ENCODE measurements at regions not wholly inside any gene's neighbourhood (a gene's known extent, or its start where the extent isn't known, plus 50 kb on each side); places are given as distances from the start of the nearest gene placed in this dataset.
"Not testable (repeated sequence)": the region's sequence is repeated elsewhere in the genome, so short reads cannot be mapped to it uniquely, and the experiment has no call there.

GRCh38 chrX:122087341-122087740 is 1039.9 kb downstream of the GLUD2 start:
- no peak overlapping the region for H3K27ac Mint-ChIP-seq
- no peaks in the 10 kb centered on the region for H3K36me3 Mint-ChIP-seq (ENCODE audit: low read depth)
- no peak overlapping the region for H3K4me3 Mint-ChIP-seq
- no peaks in the 10 kb centered on the region for H3K9me3 Mint-ChIP-seq
- H3K27me3 Mint-ChIP-seq: no peaks in the 10 kb centered on the region
- H3K4me1 Mint-ChIP-seq (ENCODE audit: low read depth): no peaks in the 10 kb centered on the region

- Mint-ChIP-seq H3K27ac (no peak overlapping the region), H3K4me3 (no peak overlapping the region), H3K36me3 (ENCODE audit: low read depth) (no peaks in the 10 kb centered on the region), H3K4me1 (ENCODE audit: low read depth) (no peaks in the 10 kb centered on the region), H3K27me3 (no peaks in the 10 kb centered on the region), H3K9me3 (no peaks in the 10 kb centered on the region)
Measured at GRCh38 chrX:122091571-122091970, 1044.2 kb downstream of the GLUD2 start.

- Mint-ChIP-seq H3K9me3 (no peaks in the 10 kb centered on the region), H3K4me3 (no peak overlapping the region), H3K27me3 (no peaks in the 10 kb centered on the region), H3K36me3 (ENCODE audit: low read depth) (no peaks in the 10 kb centered on the region), H3K27ac (no peak overlapping the region), H3K4me1 (ENCODE audit: low read depth) (no peaks in the 10 kb centered on the region)
Measured at GRCh38 chrX:122092360-122092759, 1045.0 kb downstream of the GLUD2 start.

- Mint-ChIP-seq H3K9me3 (no peaks in the 10 kb centered on the region), H3K27me3 (no peaks in the 10 kb centered on the region), H3K4me1 (ENCODE audit: low read depth) (no peaks in the 10 kb centered on the region), H3K27ac (no peak overlapping the region), H3K4me3 (no peak overlapping the region), H3K36me3 (ENCODE audit: low read depth) (no peaks in the 10 kb centered on the region)
Measured at GRCh38 chrX:122092978-122093377, 1045.6 kb downstream of the GLUD2 start.

- no peaks in the 10 kb centered on the region for H3K9me3 Mint-ChIP-seq
- H3K27me3 Mint-ChIP-seq: no peaks in the 10 kb centered on the region
- no peaks in the 10 kb centered on the region for H3K36me3 Mint-ChIP-seq (ENCODE audit: low read depth)
- no peak overlapping the region for H3K4me3 Mint-ChIP-seq
- no peaks in the 10 kb centered on the region for H3K4me1 Mint-ChIP-seq (ENCODE audit: low read depth)
- H3K27ac Mint-ChIP-seq: no peak overlapping the region
Measured at GRCh38 chrX:122094611-122095010, 1047.2 kb downstream of the GLUD2 start.

GRCh38 chrX:122113376-122113775 is 1066.0 kb downstream of the GLUD2 start:
- Mint-ChIP-seq H3K4me1 (ENCODE audit: low read depth) (no peaks in the 10 kb centered on the region), H3K4me3 (no peak overlapping the region), H3K9me3 (peaks cover 3% of the 10 kb centered on the region), H3K36me3 (ENCODE audit: low read depth) (no peaks in the 10 kb centered on the region), H3K27me3 (no peaks in the 10 kb centered on the region), H3K27ac (no peak overlapping the region)

- Mint-ChIP-seq H3K9me3 (peaks cover 3% of the 10 kb centered on the region), H3K4me3 (no peak overlapping the region), H3K27me3 (no peaks in the 10 kb centered on the region), H3K36me3 (ENCODE audit: low read depth) (no peaks in the 10 kb centered on the region), H3K4me1 (ENCODE audit: low read depth) (no peaks in the 10 kb centered on the region), H3K27ac (no peak overlapping the region)
Measured at GRCh38 chrX:122113896-122114295, 1066.5 kb downstream of the GLUD2 start.

- Mint-ChIP-seq H3K4me3 (no peak overlapping the region), H3K4me1 (ENCODE audit: low read depth) (no peaks in the 10 kb centered on the region), H3K27me3 (no peaks in the 10 kb centered on the region), H3K27ac (no peak overlapping the region), H3K36me3 (ENCODE audit: low read depth) (no peaks in the 10 kb centered on the region), H3K9me3 (no peaks in the 10 kb centered on the region)
Measured at GRCh38 chrX:122115604-122116003, 1068.2 kb downstream of the GLUD2 start.

GRCh38 chrX:122119361-122119760 is 1064.7 kb upstream of the GRIA3 start:
- no peaks in the 10 kb centered on the region for H3K9me3 Mint-ChIP-seq
- H3K4me1 Mint-ChIP-seq (ENCODE audit: low read depth): no peaks in the 10 kb centered on the region
- H3K27ac Mint-ChIP-seq: no peak overlapping the region
- H3K4me3 Mint-ChIP-seq: no peak overlapping the region
- H3K27me3 Mint-ChIP-seq: no peaks in the 10 kb centered on the region
- no peaks in the 10 kb centered on the region for H3K36me3 Mint-ChIP-seq (ENCODE audit: low read depth)

GRCh38 chrX:122122274-122122673 is 1061.8 kb upstream of the GRIA3 start:
- no peaks in the 10 kb centered on the region for H3K27me3 Mint-ChIP-seq
- peaks cover 4% of the 10 kb centered on the region for H3K9me3 Mint-ChIP-seq
- no peak overlapping the region for H3K27ac Mint-ChIP-seq
- H3K4me1 Mint-ChIP-seq (ENCODE audit: low read depth): no peaks in the 10 kb centered on the region
- no peak overlapping the region for H3K4me3 Mint-ChIP-seq
- no peaks in the 10 kb centered on the region for H3K36me3 Mint-ChIP-seq (ENCODE audit: low read depth)

GRCh38 chrX:122133478-122133877 is 1050.6 kb upstream of the GRIA3 start:
- Mint-ChIP-seq H3K9me3 (no peaks in the 10 kb centered on the region), H3K4me3 (no peak overlapping the region), H3K36me3 (ENCODE audit: low read depth) (no peaks in the 10 kb centered on the region), H3K4me1 (ENCODE audit: low read depth) (no peaks in the 10 kb centered on the region), H3K27ac (no peak overlapping the region), H3K27me3 (no peaks in the 10 kb centered on the region)

- H3K27ac Mint-ChIP-seq: no peak overlapping the region
- H3K4me3 Mint-ChIP-seq: no peak overlapping the region
- no peaks in the 10 kb centered on the region for H3K9me3 Mint-ChIP-seq
- H3K4me1 Mint-ChIP-seq (ENCODE audit: low read depth): no peaks in the 10 kb centered on the region
- no peaks in the 10 kb centered on the region for H3K27me3 Mint-ChIP-seq
- H3K36me3 Mint-ChIP-seq (ENCODE audit: low read depth): no peaks in the 10 kb centered on the region
Measured at GRCh38 chrX:122134291-122134690, 1049.8 kb upstream of the GRIA3 start.

- H3K4me1 Mint-ChIP-seq (ENCODE audit: low read depth): no peaks in the 10 kb centered on the region
- no peaks in the 10 kb centered on the region for H3K27me3 Mint-ChIP-seq
- no peaks in the 10 kb centered on the region for H3K9me3 Mint-ChIP-seq
- no peak overlapping the region for H3K4me3 Mint-ChIP-seq
- no peaks in the 10 kb centered on the region for H3K36me3 Mint-ChIP-seq (ENCODE audit: low read depth)
- H3K27ac Mint-ChIP-seq: no peak overlapping the region
Measured at GRCh38 chrX:122135070-122135469, 1049.0 kb upstream of the GRIA3 start.

GRCh38 chrX:122140219-122140618 is 1043.9 kb upstream of the GRIA3 start:
- H3K27me3 Mint-ChIP-seq; H3K27ac Mint-ChIP-seq; H3K4me3 Mint-ChIP-seq; H3K9me3 Mint-ChIP-seq; H3K4me1 Mint-ChIP-seq (ENCODE audit: low read depth); H3K36me3 Mint-ChIP-seq (ENCODE audit: low read depth): not testable (repeated sequence)

GRCh38 chrX:122154019-122154418 is 1030.1 kb upstream of the GRIA3 start:
- Mint-ChIP-seq H3K4me3 (no peak overlapping the region), H3K27ac (no peak overlapping the region), H3K27me3 (no peaks in the 10 kb centered on the region), H3K36me3 (ENCODE audit: low read depth) (no peaks in the 10 kb centered on the region), H3K4me1 (ENCODE audit: low read depth) (no peaks in the 10 kb centered on the region), H3K9me3 (peaks cover 4% of the 10 kb centered on the region)

- no peaks in the 10 kb centered on the region for H3K27me3 Mint-ChIP-seq
- H3K9me3 Mint-ChIP-seq: peaks cover 3% of the 10 kb centered on the region
- no peak overlapping the region for H3K4me3 Mint-ChIP-seq
- no peak overlapping the region for H3K27ac Mint-ChIP-seq
- no peaks in the 10 kb centered on the region for H3K36me3 Mint-ChIP-seq (ENCODE audit: low read depth)
- no peaks in the 10 kb centered on the region for H3K4me1 Mint-ChIP-seq (ENCODE audit: low read depth)
Measured at GRCh38 chrX:122168241-122168640, 1015.8 kb upstream of the GRIA3 start.

GRCh38 chrX:122184791-122185190 is 999.3 kb upstream of the GRIA3 start:
- Mint-ChIP-seq H3K27me3 (no peaks in the 10 kb centered on the region), H3K36me3 (ENCODE audit: low read depth) (no peaks in the 10 kb centered on the region), H3K27ac (no peak overlapping the region)

More at GRCh38 chrX:122184791-122185190, 999.3 kb upstream of the GRIA3 start:
- Mint-ChIP-seq H3K4me1 (ENCODE audit: low read depth) (no peaks in the 10 kb centered on the region), H3K9me3 (no peaks in the 10 kb centered on the region), H3K4me3 (no peak overlapping the region)
